ENCODE measurements at regions not wholly inside any gene's neighbourhood (a gene's known extent, or its start where the extent isn't known, plus 50 kb on each side); places are given as distances from the start of the nearest gene placed in this dataset.

GRCh38 chr10:123583639-123584418, 82.3 kb upstream of the GPR26 start:
- ChIA-PET CTCF (interaction anchor here (1.0 to 1.9 kb wide), 3 partner anchors 10 to 820 kb away, joined by 3 to 7 read pairs (median 3); no protein-coding TSS in a partner anchor), POLR2A (no interaction called here)
- DNase-seq (peak; percentile 35), ATAC-seq (no peak)
- Mint-ChIP-seq H3K36me3 (ENCODE audit: low read depth) (no peaks in the 10 kb centered on the region), H3K9me3 (ENCODE audit: insufficient read depth) (no peaks in the 10 kb centered on the region), H3K4me3 (no peak overlapping the region), H3K27ac (no peak overlapping the region), H3K4me1 (ENCODE audit: low read depth) (no peaks in the 10 kb centered on the region), H3K27me3 (ENCODE audit: low read depth) (peaks cover 22% of the 10 kb centered on the region)

GRCh38 chr10:123584419-123584775, 81.8 kb upstream of the GPR26 start:
- H3K4me1 Mint-ChIP-seq (ENCODE audit: low read depth), result no peaks in the 10 kb centered on the region
- H3K36me3 Mint-ChIP-seq (ENCODE audit: low read depth), result no peaks in the 10 kb centered on the region
- POLR2A ChIA-PET, result no interaction called here
- no peak overlapping the region for H3K27ac Mint-ChIP-seq
- DNase-seq (no peak), ATAC-seq (no peak)
- H3K27me3 Mint-ChIP-seq (ENCODE audit: low read depth), result peaks cover 20% of the 10 kb centered on the region
- H3K9me3 Mint-ChIP-seq (ENCODE audit: insufficient read depth), result no peaks in the 10 kb centered on the region
- H3K4me3 Mint-ChIP-seq, result no peak overlapping the region
- CTCF ChIA-PET, result no interaction called here

GRCh38 chr10:123585477-123586445, 80.4 kb upstream of the GPR26 start:
- ChIA-PET CTCF (no interaction called here), POLR2A (no interaction called here)
- no peak for ATAC-seq

GRCh38 chr10:123587110-123587509, 79.0 kb upstream of the GPR26 start:
- no peak for ATAC-seq
- Mint-ChIP-seq H3K27ac (no peak overlapping the region), H3K4me3 (no peak overlapping the region), H3K27me3 (ENCODE audit: low read depth) (peaks cover 20% of the 10 kb centered on the region), H3K4me1 (ENCODE audit: low read depth) (no peaks in the 10 kb centered on the region), H3K9me3 (ENCODE audit: insufficient read depth) (no peaks in the 10 kb centered on the region), H3K36me3 (ENCODE audit: low read depth) (no peaks in the 10 kb centered on the region)
- CTCF ChIA-PET, result no interaction called here
- DNase-seq, result no peak
- POLR2A ChIA-PET, result no interaction called here

More at GRCh38 chr10:123585477-123586445, 80.4 kb upstream of the GPR26 start:
- Mint-ChIP-seq H3K4me1 (ENCODE audit: low read depth) (no peaks in the 10 kb centered on the region), H3K27ac (no peak overlapping the region), H3K4me3 (no peak overlapping the region), H3K27me3 (ENCODE audit: low read depth) (peaks cover 22% of the 10 kb centered on the region), H3K9me3 (ENCODE audit: insufficient read depth) (no peaks in the 10 kb centered on the region), H3K36me3 (ENCODE audit: low read depth) (no peaks in the 10 kb centered on the region)
- no peak for DNase-seq

- H3K9me3 Mint-ChIP-seq (ENCODE audit: insufficient read depth), result no peaks in the 10 kb centered on the region
- no peak for ATAC-seq
Measured at GRCh38 chr10:123588386-123588914, 77.7 kb upstream of the GPR26 start.

GRCh38 chr10:123595661-123596060, 70.5 kb upstream of the GPR26 start:
- Mint-ChIP-seq H3K27me3 (ENCODE audit: low read depth) (peaks cover 3% of the 10 kb centered on the region), H3K4me3 (no peak overlapping the region), H3K36me3 (ENCODE audit: low read depth) (no peaks in the 10 kb centered on the region), H3K9me3 (ENCODE audit: insufficient read depth) (no peaks in the 10 kb centered on the region), H3K27ac (no peak overlapping the region), H3K4me1 (ENCODE audit: low read depth) (no peaks in the 10 kb centered on the region)
- ChIA-PET CTCF (no interaction called here), POLR2A (no interaction called here)
- DNase-seq, result no peak
- ATAC-seq, result no peak

More at GRCh38 chr10:123588386-123588914, 77.7 kb upstream of the GPR26 start:
- H3K4me3 Mint-ChIP-seq, result no peak overlapping the region
- ChIA-PET POLR2A (no interaction called here), CTCF (no interaction called here)
- no peaks in the 10 kb centered on the region for H3K4me1 Mint-ChIP-seq (ENCODE audit: low read depth)
- H3K27me3 Mint-ChIP-seq (ENCODE audit: low read depth), result peaks cover 12% of the 10 kb centered on the region
- H3K27ac Mint-ChIP-seq, result no peak overlapping the region
- H3K36me3 Mint-ChIP-seq (ENCODE audit: low read depth), result no peaks in the 10 kb centered on the region
- no peak for DNase-seq

GRCh38 chr10:123597676-123598075, 68.5 kb upstream of the GPR26 start:
- H3K27me3 Mint-ChIP-seq (ENCODE audit: low read depth), result peaks cover 3% of the 10 kb centered on the region
- no peak overlapping the region for H3K27ac Mint-ChIP-seq
- DNase-seq (no peak), ATAC-seq (no peak)
- ChIA-PET POLR2A (no interaction called here), CTCF (no interaction called here)
- H3K4me3 Mint-ChIP-seq, result no peak overlapping the region
- no peaks in the 10 kb centered on the region for H3K36me3 Mint-ChIP-seq (ENCODE audit: low read depth)
- no peaks in the 10 kb centered on the region for H3K4me1 Mint-ChIP-seq (ENCODE audit: low read depth)
- no peaks in the 10 kb centered on the region for H3K9me3 Mint-ChIP-seq (ENCODE audit: insufficient read depth)

- ChIA-PET CTCF (no interaction called here), POLR2A (no interaction called here)
- no peak for DNase-seq
- no peak overlapping the region for H3K4me3 Mint-ChIP-seq
- H3K9me3 Mint-ChIP-seq (ENCODE audit: insufficient read depth), result no peaks in the 10 kb centered on the region
- no peak for ATAC-seq
- H3K36me3 Mint-ChIP-seq (ENCODE audit: low read depth), result no peaks in the 10 kb centered on the region
- no peaks in the 10 kb centered on the region for H3K27me3 Mint-ChIP-seq (ENCODE audit: low read depth)
- no peak overlapping the region for H3K27ac Mint-ChIP-seq
- H3K4me1 Mint-ChIP-seq (ENCODE audit: low read depth), result no peaks in the 10 kb centered on the region
Measured at GRCh38 chr10:123599366-123599849, 66.7 kb upstream of the GPR26 start.

GRCh38 chr10:123600177-123600576, 66.0 kb upstream of the GPR26 start:
- ChIA-PET POLR2A (no interaction called here), CTCF (no interaction called here)
- ATAC-seq (no peak), DNase-seq (no peak)
- Mint-ChIP-seq H3K4me3 (no peak overlapping the region), H3K4me1 (ENCODE audit: low read depth) (no peaks in the 10 kb centered on the region), H3K36me3 (ENCODE audit: low read depth) (no peaks in the 10 kb centered on the region), H3K9me3 (ENCODE audit: insufficient read depth) (no peaks in the 10 kb centered on the region), H3K27me3 (ENCODE audit: low read depth) (no peaks in the 10 kb centered on the region), H3K27ac (no peak overlapping the region)

- Mint-ChIP-seq H3K4me1 (ENCODE audit: low read depth) (no peaks in the 10 kb centered on the region), H3K27ac (no peak overlapping the region), H3K27me3 (ENCODE audit: low read depth) (no peaks in the 10 kb centered on the region), H3K4me3 (no peak overlapping the region), H3K9me3 (ENCODE audit: insufficient read depth) (no peaks in the 10 kb centered on the region), H3K36me3 (ENCODE audit: low read depth) (no peaks in the 10 kb centered on the region)
- CTCF ChIA-PET, result no interaction called here
- DNase-seq (no peak), ATAC-seq (no peak)
- POLR2A ChIA-PET, result no interaction called here
Measured at GRCh38 chr10:123603130-123603529, 63.0 kb upstream of the GPR26 start.

- H3K9me3 Mint-ChIP-seq (ENCODE audit: insufficient read depth), result no peaks in the 10 kb centered on the region
- POLR2A ChIA-PET, result no interaction called here
- no peaks in the 10 kb centered on the region for H3K36me3 Mint-ChIP-seq (ENCODE audit: low read depth)
- CTCF ChIA-PET, result no interaction called here
- H3K27me3 Mint-ChIP-seq (ENCODE audit: low read depth), result no peaks in the 10 kb centered on the region
- H3K4me1 Mint-ChIP-seq (ENCODE audit: low read depth), result no peaks in the 10 kb centered on the region
- H3K27ac Mint-ChIP-seq, result no peak overlapping the region
- DNase-seq (no peak), ATAC-seq (no peak)
- no peak overlapping the region for H3K4me3 Mint-ChIP-seq
Measured at GRCh38 chr10:123604506-123604905, 61.6 kb upstream of the GPR26 start.

GRCh38 chr10:123606006-123606405, 60.1 kb upstream of the GPR26 start:
- POLR2A ChIA-PET, result no interaction called here
- ATAC-seq, result no peak
- DNase-seq, result no peak
- Mint-ChIP-seq H3K4me1 (ENCODE audit: low read depth) (no peaks in the 10 kb centered on the region), H3K4me3 (no peak overlapping the region), H3K36me3 (ENCODE audit: low read depth) (no peaks in the 10 kb centered on the region), H3K27me3 (ENCODE audit: low read depth) (no peaks in the 10 kb centered on the region), H3K9me3 (ENCODE audit: insufficient read depth) (no peaks in the 10 kb centered on the region), H3K27ac (no peak overlapping the region)
- CTCF ChIA-PET, result no interaction called here

Measured in activated CD8-positive, alpha-beta T cell treated with anti-CD3 and anti-CD28 coated beads, Interleukin-2, amount 10 ng/mL, durations not matched to agents 7 days and 5 days (primary cell).